ENCODE measurements at regions not wholly inside any gene's neighbourhood (a gene's known extent, or its start where the extent isn't known, plus 50 kb on each side); places are given as distances from the start of the nearest gene placed in this dataset.

GRCh38 chr12:111161898-111162297, 207.0 kb downstream of the PHETA1 start:
- peaks cover 10% of the 10 kb centered on the region for H3K27me3 Mint-ChIP-seq
- H3K9me3 Mint-ChIP-seq, result no peaks in the 10 kb centered on the region
- no peak overlapping the region for H3K27ac Mint-ChIP-seq
- no peak for DNase-seq (ENCODE audit: extremely low spot score, unreplicated experiment)
- no peak overlapping the region for H3K4me3 Mint-ChIP-seq
- H3K4me1 Mint-ChIP-seq (ENCODE audit: unreplicated experiment), result peaks cover 14% of the 10 kb centered on the region
- TF ChIP-seq, protein P1, sequence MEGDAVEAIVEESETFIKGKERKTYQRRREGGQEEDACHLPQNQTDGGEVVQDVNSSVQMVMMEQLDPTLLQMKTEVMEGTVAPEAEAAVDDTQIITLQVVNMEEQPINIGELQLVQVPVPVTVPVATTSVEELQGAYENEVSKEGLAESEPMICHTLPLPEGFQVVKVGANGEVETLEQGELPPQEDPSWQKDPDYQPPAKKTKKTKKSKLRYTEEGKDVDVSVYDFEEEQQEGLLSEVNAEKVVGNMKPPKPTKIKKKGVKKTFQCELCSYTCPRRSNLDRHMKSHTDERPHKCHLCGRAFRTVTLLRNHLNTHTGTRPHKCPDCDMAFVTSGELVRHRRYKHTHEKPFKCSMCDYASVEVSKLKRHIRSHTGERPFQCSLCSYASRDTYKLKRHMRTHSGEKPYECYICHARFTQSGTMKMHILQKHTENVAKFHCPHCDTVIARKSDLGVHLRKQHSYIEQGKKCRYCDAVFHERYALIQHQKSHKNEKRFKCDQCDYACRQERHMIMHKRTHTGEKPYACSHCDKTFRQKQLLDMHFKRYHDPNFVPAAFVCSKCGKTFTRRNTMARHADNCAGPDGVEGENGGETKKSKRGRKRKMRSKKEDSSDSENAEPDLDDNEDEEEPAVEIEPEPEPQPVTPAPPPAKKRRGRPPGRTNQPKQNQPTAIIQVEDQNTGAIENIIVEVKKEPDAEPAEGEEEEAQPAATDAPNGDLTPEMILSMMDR (conservative IDR thresholded peaks at IDR 0.05), result no peak
- H3K36me3 Mint-ChIP-seq, result no peaks in the 10 kb centered on the region

GRCh38 chr12:111160350-111161241, 208.3 kb downstream of the PHETA1 start:
- Mint-ChIP-seq H3K4me1 (ENCODE audit: unreplicated experiment) (peaks cover 18% of the 10 kb centered on the region), H3K27ac (no peak overlapping the region), H3K4me3 (no peak overlapping the region), H3K36me3 (no peaks in the 10 kb centered on the region), H3K27me3 (peaks cover 14% of the 10 kb centered on the region), H3K9me3 (no peaks in the 10 kb centered on the region)
- no peak for DNase-seq (ENCODE audit: extremely low spot score, unreplicated experiment)
- TF ChIP-seq, protein P1 (conservative IDR thresholded peaks at IDR 0.05), result no peak

GRCh38 chr12:111158992-111159391, 209.9 kb downstream of the PHETA1 start:
- H3K36me3 Mint-ChIP-seq, result no peaks in the 10 kb centered on the region
- H3K4me3 Mint-ChIP-seq, result no peak overlapping the region
- no peak overlapping the region for H3K27ac Mint-ChIP-seq
- TF ChIP-seq, protein P1 (conservative IDR thresholded peaks at IDR 0.05), result no peak
- H3K27me3 Mint-ChIP-seq, result peaks cover 21% of the 10 kb centered on the region
- H3K9me3 Mint-ChIP-seq, result no peaks in the 10 kb centered on the region
- no peak for DNase-seq (ENCODE audit: extremely low spot score, unreplicated experiment)
- H3K4me1 Mint-ChIP-seq (ENCODE audit: unreplicated experiment), result peaks cover 26% of the 10 kb centered on the region

GRCh38 chr12:111157486-111157885, 211.4 kb downstream of the PHETA1 start:
- H3K9me3 Mint-ChIP-seq, result no peaks in the 10 kb centered on the region
- TF ChIP-seq, protein P1 (conservative IDR thresholded peaks at IDR 0.05), result no peak
- H3K4me3 Mint-ChIP-seq, result no peak overlapping the region
- DNase-seq (ENCODE audit: extremely low spot score, unreplicated experiment), result no peak
- H3K27ac Mint-ChIP-seq, result no peak overlapping the region
- peaks cover 28% of the 10 kb centered on the region for H3K4me1 Mint-ChIP-seq (ENCODE audit: unreplicated experiment)
- H3K27me3 Mint-ChIP-seq, result peaks cover 29% of the 10 kb centered on the region
- no peaks in the 10 kb centered on the region for H3K36me3 Mint-ChIP-seq

DNA sequence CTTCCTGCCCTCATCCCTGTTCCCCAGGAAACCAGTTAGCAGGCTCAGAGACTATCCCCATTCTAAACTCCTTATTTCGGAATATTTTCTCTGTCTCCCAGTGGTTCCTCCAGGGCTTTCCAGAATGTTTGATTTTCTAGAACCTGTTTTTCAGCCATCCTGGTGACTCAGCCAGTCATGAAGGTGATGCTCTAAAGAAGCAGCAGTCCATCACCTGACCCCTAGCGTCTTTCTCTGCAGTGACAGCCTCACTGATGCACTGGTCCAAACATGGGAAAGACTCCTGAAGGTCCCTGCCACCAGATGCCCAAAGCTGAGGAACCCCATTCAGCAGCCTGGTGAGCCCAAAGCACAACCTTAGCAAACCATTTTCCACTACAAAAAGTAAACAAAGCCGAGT, 212.6 kb downstream of the PHETA1 start:
- TF ChIP-seq, protein P1 (conservative IDR thresholded peaks at IDR 0.05), result no peak
- peaks cover 35% of the 10 kb centered on the region for H3K27me3 Mint-ChIP-seq
- DNase-seq (ENCODE audit: extremely low spot score, unreplicated experiment), result no peak
- no peaks in the 10 kb centered on the region for H3K36me3 Mint-ChIP-seq
- H3K27ac Mint-ChIP-seq, result no peak overlapping the region
- H3K4me1 Mint-ChIP-seq (ENCODE audit: unreplicated experiment), result peaks cover 33% of the 10 kb centered on the region
- H3K4me3 Mint-ChIP-seq, result no peak overlapping the region
- no peaks in the 10 kb centered on the region for H3K9me3 Mint-ChIP-seq

All from type B pancreatic cell (in vitro differentiated cells).